ENCODE measurements at regions not wholly inside any gene's neighbourhood (a gene's known extent, or its start where the extent isn't known, plus 50 kb on each side); places are given as distances from the start of the nearest gene placed in this dataset.

- H3K4me3 ChIP-seq (ENCODE audit: low read depth, low read length) = no peak overlapping the region
- no peaks in the 10 kb centered on the region for H3K27me3 ChIP-seq (ENCODE audit: control insufficient read depth, insufficient read depth, low read length)
- H3K36me3 ChIP-seq (ENCODE audit: control insufficient read depth, insufficient read depth, low read length) = no peaks in the 10 kb centered on the region
- DNase-seq (ENCODE audit: low read depth) = no peak
- CTCF ChIA-PET = no interaction called here
- no peak for TF ChIP-seq CTCF (IDR thresholded peaks at IDR 0.05; ENCODE audit: insufficient read depth, low read depth, low read length)
- POLR2A ChIA-PET = no interaction called here
These were observed 636.3 kb upstream of the TYRP1 start for GRCh38 chr9:12056874-12057273.

- CTCF ChIA-PET = no interaction called here
- no peak for TF ChIP-seq CTCF (IDR thresholded peaks at IDR 0.05; ENCODE audit: insufficient read depth, low read depth, low read length)
- POLR2A ChIA-PET = no interaction called here
- H3K36me3 ChIP-seq (ENCODE audit: control insufficient read depth, insufficient read depth, low read length) = no peaks in the 10 kb centered on the region
- no peak overlapping the region for H3K4me3 ChIP-seq (ENCODE audit: low read depth, low read length)
- no peaks in the 10 kb centered on the region for H3K27me3 ChIP-seq (ENCODE audit: control insufficient read depth, insufficient read depth, low read length)
- DNase-seq (ENCODE audit: low read depth) = no peak
These were observed 633.1 kb upstream of the TYRP1 start for GRCh38 chr9:12060067-12060466.

GRCh38 chr9:12060811-12061210 is 632.4 kb upstream of the TYRP1 start:
- no peak for TF ChIP-seq CTCF (IDR thresholded peaks at IDR 0.05; ENCODE audit: insufficient read depth, low read depth, low read length)
- CTCF ChIA-PET = no interaction called here
- DNase-seq (ENCODE audit: low read depth) = no peak
- Histone ChIP-seq H3K4me3 (ENCODE audit: low read depth, low read length) (no peak overlapping the region), H3K36me3 (ENCODE audit: control insufficient read depth, insufficient read depth, low read length) (no peaks in the 10 kb centered on the region), H3K27me3 (ENCODE audit: control insufficient read depth, insufficient read depth, low read length) (no peaks in the 10 kb centered on the region)
- POLR2A ChIA-PET = no interaction called here

- no peak for DNase-seq (ENCODE audit: low read depth)
- ChIA-PET CTCF (no interaction called here), POLR2A (no interaction called here)
- Histone ChIP-seq H3K4me3 (ENCODE audit: low read depth, low read length) (no peak overlapping the region), H3K36me3 (ENCODE audit: control insufficient read depth, insufficient read depth, low read length) (no peaks in the 10 kb centered on the region), H3K27me3 (ENCODE audit: control insufficient read depth, insufficient read depth, low read length) (no peaks in the 10 kb centered on the region)
- TF ChIP-seq CTCF (IDR thresholded peaks at IDR 0.05; ENCODE audit: insufficient read depth, low read depth, low read length) = no peak
These were observed 628.1 kb upstream of the TYRP1 start for GRCh38 chr9:12065050-12065449.

- Histone ChIP-seq H3K4me3 (ENCODE audit: low read depth, low read length) (no peak overlapping the region), H3K27me3 (ENCODE audit: control insufficient read depth, insufficient read depth, low read length) (no peaks in the 10 kb centered on the region), H3K36me3 (ENCODE audit: control insufficient read depth, insufficient read depth, low read length) (no peaks in the 10 kb centered on the region)
- no peak for TF ChIP-seq CTCF (IDR thresholded peaks at IDR 0.05; ENCODE audit: insufficient read depth, low read depth, low read length)
- POLR2A ChIA-PET = no interaction called here
- no peak for DNase-seq (ENCODE audit: low read depth)
- CTCF ChIA-PET = no interaction called here
These were observed 627.5 kb upstream of the TYRP1 start for GRCh38 chr9:12065686-12066085.
